K562 (cell line): ENCODE measurements at regions not wholly inside any gene's neighbourhood (a gene's known extent, or its start where the extent isn't known, plus 50 kb on each side); places are given as distances from the start of the nearest gene placed in this dataset.

Experiments used
- ATAC-seq: fragments of 200-7000 bp; cut with Tn5 transposase; 3 replicates; pipeline ENCODE4 v1.9.1; 2020; ENCODE audit warnings: moderate library complexity
- BruUV-seq: library from RNA; stranded (reverse); fragments of 400-500 nt; replicated peaks from 2 replicates; lab custom pipeline; 2021; lab: Mats Ljungman, UMichigan
- CTCF ChIA-PET: fragments of 300-600 bp; formaldehyde crosslinking; extraction: SDS; loops from one replicate; lab custom pipeline; 2021; ENCODE audit warnings: low intra/inter-chr PET ratio; lab: Yijun Ruan, JAX
- POLR2A ChIA-PET: fragments of 300-600, 350-650 bp; sonication (Branson Sonifier 250); formaldehyde crosslinking; extraction: SDS; loops from one replicate; lab custom pipeline; 2021; ENCODE audit warnings: antibody characterized with exemption, inconsistent platforms; lab: Yijun Ruan, JAX
- DNase-seq, 4 experiments: peaks; one replicate each; pipeline versions ENCODE4 v3.0.0 to v3.0.0-alpha.2; 2011 to 2018; ENCODE audit warnings: low spot score in 3 of 4, mixed read lengths in 3 of 4; ENCODE audit errors: extremely low read depth in 1 of 4
- FAIRE-seq: peaks from 2 replicates; lab custom pipeline; 2011; peaks lifted over from hg19 to GRCh38; lab: Jason Lieb, UNC
- H2AFZ ChIP-seq: 2 replicates; pipeline ENCODE4 v1.6.0; 2011; ENCODE audit warnings: low read depth, low read length, control low read depth, inconsistent platforms
- H3K27ac ChIP-seq: fragments of 200-600 bp; 3 replicates; pipeline ENCODE4 v1.8.0; 2011; ENCODE audit warnings: low read depth, mild to moderate bottlenecking, control low read depth, inconsistent platforms, low read length, moderate library complexity, mixed read lengths; ENCODE audit errors: extremely low read depth
- H3K27me3 ChIP-seq, 2 experiments: fragments of 300-600 bp in 1 of 2; 2 replicates in 1 of 2; 3 replicates in 1 of 2; pipeline versions ENCODE4 v1.6.0 to v1.8.0; 2011; ENCODE audit warnings: inconsistent platforms in 2 of 2, low read length in 2 of 2, mild to moderate bottlenecking in 1 of 2, mixed read lengths in 1 of 2, moderate library complexity in 1 of 2; ENCODE audit not compliant: control insufficient read depth in 2 of 2, insufficient read depth in 2 of 2
- H3K36me3 ChIP-seq: fragments of 300-600 bp; 3 replicates; pipeline ENCODE4 v1.8.0; 2011; ENCODE audit warnings: mild to moderate bottlenecking, low read length, inconsistent platforms; ENCODE audit not compliant: control insufficient read depth, insufficient read depth
- H3K4me1 ChIP-seq, 2 experiments: fragments of 200-600 bp in 1 of 2; replicated peaks in 1 of 2; 2 replicates in 1 of 2; 3 replicates in 1 of 2; pipeline versions ENCODE4 v1.5.1 to v1.8.0; 2011; ENCODE audit warnings: inconsistent platforms in 2 of 2, low read length in 2 of 2, mild to moderate bottlenecking in 1 of 2, mixed read lengths in 1 of 2, moderate library complexity in 1 of 2; ENCODE audit not compliant: control insufficient read depth in 2 of 2, insufficient read depth in 2 of 2
- H3K4me2 ChIP-seq: 2 replicates; pipeline ENCODE4 v1.6.1; 2011; ENCODE audit warnings: low read length, control low read depth, inconsistent platforms, mixed read lengths; ENCODE audit not compliant: insufficient read depth
- H3K4me3 ChIP-seq: fragments of 200-600 bp; sonication (generic), shearing (Covaris generic); 2 replicates; pipeline ENCODE4 v1.5.1; 2016; ENCODE audit warnings: control low read depth, inconsistent platforms
- H3K79me2 ChIP-seq: fragments of 200-600 bp; 3 replicates; pipeline ENCODE4 v1.8.0; 2011; ENCODE audit warnings: low read length, inconsistent platforms; ENCODE audit not compliant: control insufficient read depth, insufficient read depth
- H3K9ac ChIP-seq, 2 experiments: 2 replicates each; pipeline versions ENCODE4 v1.6.0 to v1.6.1; 2011; ENCODE audit warnings: low read depth in 2 of 2, low read length in 2 of 2, control low read depth in 1 of 2, inconsistent platforms in 1 of 2, mild to moderate bottlenecking in 1 of 2, mixed read lengths in 1 of 2; ENCODE audit not compliant: insufficient read depth in 1 of 2
- H3K9me1 ChIP-seq: one replicate; pipeline ENCODE4 v1.6.0; 2011; ENCODE audit warnings: inconsistent platforms, mild to moderate bottlenecking, low read length, moderate library complexity; ENCODE audit not compliant: control insufficient read depth, insufficient read depth
- H3K9me3 ChIP-seq: replicated peaks from 2 replicates; pipeline ENCODE4 v1.5.1; 2011; ENCODE audit warnings: low read depth, low read length, inconsistent platforms; ENCODE audit not compliant: control insufficient read depth, insufficient read depth
- H4K20me1 ChIP-seq: replicated peaks from 2 replicates; pipeline ENCODE4 v1.6.1; 2011; ENCODE audit warnings: low read length, inconsistent platforms, mixed read lengths; ENCODE audit not compliant: control insufficient read depth, insufficient read depth
- DIDO1 ChIP-seq: fragments of 450-650 bp; IDR thresholded peaks from 2 replicates; pipeline ENCODE4 v1.6.1; 2016; ENCODE audit warnings: low read depth, missing biosample characterization, missing genetic modification characterization
- ILK ChIP-seq: fragments of 450-650 bp; IDR thresholded peaks from 2 replicates; pipeline ENCODE4 v1.6.1; 2016; ENCODE audit warnings: missing genetic modification characterization, low read depth, mild to moderate bottlenecking, missing compliant biosample characterization, moderate library complexity, borderline replicate concordance
- ZBTB33 ChIP-seq: sonication (generic); formaldehyde crosslinking; IDR thresholded peaks from 2 replicates; pipeline ENCODE4 v1.8.1; 2023; ENCODE audit warnings: mild to moderate bottlenecking, missing genetic modification reagents
- ZBTB9 ChIP-seq: fragments of 450-650 bp; formaldehyde crosslinking; IDR thresholded peaks from 2 replicates; pipeline ENCODE4 v1.4.0; 2020; ENCODE audit warnings: mild to moderate bottlenecking, moderate library complexity
- ZFP1 ChIP-seq: fragments of 450-650 bp; formaldehyde crosslinking; IDR thresholded peaks from 2 replicates; pipeline ENCODE4 v1.4.0; 2020; ENCODE audit warnings: mild to moderate bottlenecking, mixed read lengths
- ZNF140 ChIP-seq: fragments of 250-450 bp; sonication (Bioruptor Pico); IDR thresholded peaks from 2 replicates; pipeline ENCODE4 v1.8.0; 2021; ENCODE audit warnings: moderate library complexity, mild to moderate bottlenecking, inconsistent platforms
- ZNF431 ChIP-seq: sonication (generic); formaldehyde crosslinking; IDR thresholded peaks from 2 replicates; pipeline ENCODE4 v1.8.0; 2022; ENCODE audit warnings: mild to moderate bottlenecking, missing genetic modification reagents
- ZNF511 ChIP-seq: sonication (generic); formaldehyde crosslinking; IDR thresholded peaks from 2 replicates; pipeline ENCODE4 v1.8.0; 2022; ENCODE audit warnings: mild to moderate bottlenecking, missing genetic modification reagents
- ZNF778 ChIP-seq: fragments of 450-650 bp; formaldehyde crosslinking; IDR thresholded peaks from 2 replicates; pipeline ENCODE4 v1.4.0; 2020; ENCODE audit warnings: mild to moderate bottlenecking, moderate library complexity
- WGBS: fragments of 100-300 bp; shearing (Covaris generic); methylation state at CpG from one replicate; pipeline ENCODE4 v1.1.6; 2016; ENCODE audit warnings: low coverage, mixed read lengths; ENCODE audit not compliant: insufficient coverage; ENCODE audit errors: missing lambda C conversion rate; 5-methylcytosine and 5-hydroxymethylcytosine counted together
- in situ Hi-C: fragments of 300-500 bp; cut with MboI; formaldehyde crosslinking; loops from 4 replicates; pipeline ENCODE4 v1.15.0; 2018; ENCODE audit warnings: inconsistent platforms, mixed read lengths
- intact Hi-C: fragments of 100-400 bp; cut with micrococcal nuclease; formaldehyde crosslinking; loops from 2 replicates; pipeline ENCODE4 v1.14.2; 2022

GRCh38 chrX:28391528-28391927, 195.7 kb upstream of the IL1RAPL1 start:
- Histone ChIP-seq H4K20me1 (no peaks in the 10 kb centered on the region), H3K79me2 (no peaks in the 10 kb centered on the region), H3K9me3 (no peaks in the 10 kb centered on the region), H3K9me1 (no peaks in the 10 kb centered on the region)
- no peak for ATAC-seq
- in situ Hi-C loops, result no loop called here
- DNase-seq, result no peak
- WGBS, result 3% methylated on average over 4 of the region's 5 CpGs
- CTCF ChIA-PET, result no interaction called here
- TF ChIP-seq ILK (tag) (no peak), ZNF511 (CRISPR knock-in tag) (no peak), ZBTB33 (CRISPR knock-in tag) (no peak), ZNF431 (CRISPR knock-in tag) (no peak), DIDO1 (tag) (no peak), ZNF140 (CRISPR knock-in tag) (no peak), ZFP1 (CRISPR knock-in tag) (no peak), ZNF778 (CRISPR knock-in tag) (no peak), ZBTB9 (no peak)
- TF ChIP-seq, all 486 proteins: peak for 0
- Histone ChIP-seq H3K27me3 (no peaks in the 10 kb centered on the region), H3K36me3 (no peaks in the 10 kb centered on the region), H3K4me3 (no peak overlapping the region), H2AFZ (no peak overlapping the region), H3K27ac (no peak overlapping the region), H3K4me1 (no peaks in the 10 kb centered on the region), H3K9ac (no peak overlapping the region), H3K4me2 (no peak overlapping the region)
- BruUV-seq, result no TSS peak
- POLR2A ChIA-PET, result no interaction called here
- FAIRE-seq, result no peak
- intact Hi-C loops, result no loop called here
